ENCODE measurements at regions not wholly inside any gene's neighbourhood (a gene's known extent, or its start where the extent isn't known, plus 50 kb on each side); places are given as distances from the start of the nearest gene placed in this dataset.

GRCh38 chr17:52536489-52536888 is 378.0 kb upstream of the CA10 start:
- Mint-ChIP-seq H3K27me3 (ENCODE audit: low read depth) (no peaks in the 10 kb centered on the region), H3K27ac (no peak overlapping the region), H3K36me3 (no peaks in the 10 kb centered on the region), H3K9me3 (no peaks in the 10 kb centered on the region), H3K4me3 (no peak overlapping the region), H3K4me1 (no peaks in the 10 kb centered on the region)
- no peak for DNase-seq (ENCODE audit: low spot score in 2 of 2, unreplicated experiment in 2 of 2)
- TF ChIP-seq CTCF (IDR thresholded peaks at IDR 0.05; ENCODE audit: unreplicated experiment) = no peak

DNA sequence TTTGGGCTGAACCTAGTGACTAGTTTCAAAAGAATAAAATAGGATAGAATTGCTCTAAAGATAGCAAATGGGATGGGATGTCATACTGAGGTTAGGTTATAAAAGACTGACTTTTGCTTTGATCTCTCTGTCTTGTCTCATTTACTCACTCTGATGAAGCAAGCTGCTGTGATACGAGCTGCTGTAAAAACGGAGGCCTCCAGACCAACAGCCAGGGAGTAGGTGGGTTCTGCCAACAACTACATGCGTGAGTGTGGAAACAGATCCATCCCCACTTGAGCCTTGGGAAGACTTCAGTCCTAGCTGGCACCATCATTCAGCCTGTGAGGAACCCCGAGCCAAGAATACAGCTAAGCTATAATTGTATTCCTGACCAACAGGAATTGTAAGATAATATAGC is 373.9 kb upstream of the CA10 start:
- no peaks in the 10 kb centered on the region for H3K27me3 Mint-ChIP-seq (ENCODE audit: low read depth)
- no peaks in the 10 kb centered on the region for H3K36me3 Mint-ChIP-seq
- no peak for TF ChIP-seq CTCF (IDR thresholded peaks at IDR 0.05; ENCODE audit: unreplicated experiment)
- no peak overlapping the region for H3K4me3 Mint-ChIP-seq
- no peaks in the 10 kb centered on the region for H3K9me3 Mint-ChIP-seq
- H3K27ac Mint-ChIP-seq = no peak overlapping the region
- no peaks in the 10 kb centered on the region for H3K4me1 Mint-ChIP-seq
- no peak for DNase-seq (ENCODE audit: low spot score in 2 of 2, unreplicated experiment in 2 of 2)

DNA sequence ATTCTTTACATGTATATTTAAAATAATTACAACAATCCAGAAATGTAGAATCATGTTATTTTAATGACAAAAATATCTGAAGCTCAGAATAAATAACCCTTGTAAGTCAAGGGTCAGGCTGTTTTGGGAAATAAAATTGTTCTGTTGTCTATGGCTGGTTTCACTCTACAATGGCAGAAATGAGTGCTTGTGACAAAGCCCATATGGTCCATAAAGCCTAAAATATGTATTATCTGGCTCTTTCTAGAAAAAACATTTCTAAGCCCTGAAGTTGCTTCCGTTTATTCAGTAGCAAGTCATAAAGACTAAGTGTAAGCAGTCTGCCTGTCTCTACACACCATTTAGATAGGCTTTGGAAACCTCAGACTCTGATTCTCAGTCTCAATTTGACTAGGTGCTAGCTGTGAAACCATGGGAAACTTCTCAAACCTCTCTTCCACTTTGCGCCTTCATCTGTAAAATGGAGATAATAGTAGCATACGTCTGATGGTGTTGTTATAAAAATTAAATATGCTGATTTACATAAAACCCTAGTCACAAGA is 365.7 kb upstream of the CA10 start:
- Mint-ChIP-seq H3K27ac (no peak overlapping the region), H3K36me3 (no peaks in the 10 kb centered on the region)

GRCh38 chr17:52517176-52517575 is 358.7 kb upstream of the CA10 start:
- DNase-seq (ENCODE audit: low spot score in 2 of 2, unreplicated experiment in 2 of 2) = peak in 1 of 2 experiments; percentile 22
- TF ChIP-seq CTCF (IDR thresholded peaks at IDR 0.05; ENCODE audit: unreplicated experiment) = no peak
- Mint-ChIP-seq H3K4me1 (peaks cover 12% of the 10 kb centered on the region), H3K9me3 (peaks cover 3% of the 10 kb centered on the region), H3K36me3 (no peaks in the 10 kb centered on the region), H3K4me3 (no peak overlapping the region), H3K27ac (no peak overlapping the region), H3K27me3 (ENCODE audit: low read depth) (no peaks in the 10 kb centered on the region)

More for the DNA sequence above, 365.7 kb upstream of the CA10 start:
- peaks cover 14% of the 10 kb centered on the region for H3K9me3 Mint-ChIP-seq
- TF ChIP-seq CTCF (IDR thresholded peaks at IDR 0.05; ENCODE audit: unreplicated experiment) = no peak
- H3K4me3 Mint-ChIP-seq = no peak overlapping the region
- no peaks in the 10 kb centered on the region for H3K4me1 Mint-ChIP-seq
- no peak for DNase-seq (ENCODE audit: low spot score in 2 of 2, unreplicated experiment in 2 of 2)
- no peaks in the 10 kb centered on the region for H3K27me3 Mint-ChIP-seq (ENCODE audit: low read depth)

DNA sequence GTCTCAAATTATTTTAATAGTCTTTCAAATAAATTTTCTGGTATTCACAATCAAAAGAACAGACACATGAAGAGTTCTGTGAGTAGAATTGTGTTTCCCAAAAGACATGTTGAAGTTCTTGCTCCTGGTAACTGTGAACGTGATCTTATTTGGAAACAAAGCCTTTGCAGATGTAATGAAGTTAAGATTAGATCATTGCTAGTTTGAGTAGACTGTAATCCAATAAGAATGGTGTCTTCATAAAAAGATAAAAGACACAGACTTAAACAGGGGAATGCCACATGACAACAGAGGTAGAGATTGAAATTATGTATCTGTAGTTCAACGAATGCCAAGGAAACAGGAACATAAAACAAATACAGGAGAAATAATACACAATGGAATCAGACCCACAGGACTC is 357.4 kb upstream of the CA10 start:
- peaks cover 12% of the 10 kb centered on the region for H3K9me3 Mint-ChIP-seq
- no peak for TF ChIP-seq CTCF (IDR thresholded peaks at IDR 0.05; ENCODE audit: unreplicated experiment)
- H3K4me1 Mint-ChIP-seq = peaks cover 12% of the 10 kb centered on the region
- H3K27me3 Mint-ChIP-seq (ENCODE audit: low read depth) = no peaks in the 10 kb centered on the region
- DNase-seq (ENCODE audit: low spot score in 2 of 2, unreplicated experiment in 2 of 2) = no peak
- H3K36me3 Mint-ChIP-seq = no peaks in the 10 kb centered on the region
- H3K27ac Mint-ChIP-seq = no peak overlapping the region
- H3K4me3 Mint-ChIP-seq = no peak overlapping the region

GRCh38 chr17:52505601-52506000 is 347.1 kb upstream of the CA10 start:
- Mint-ChIP-seq H3K27me3 (ENCODE audit: low read depth) (no peaks in the 10 kb centered on the region), H3K27ac (no peak overlapping the region), H3K9me3 (peaks cover 6% of the 10 kb centered on the region), H3K36me3 (no peaks in the 10 kb centered on the region), H3K4me1 (peaks cover 7% of the 10 kb centered on the region), H3K4me3 (no peak overlapping the region)
- TF ChIP-seq CTCF (IDR thresholded peaks at IDR 0.05; ENCODE audit: unreplicated experiment) = no peak
- no peak for DNase-seq (ENCODE audit: low spot score in 2 of 2, unreplicated experiment in 2 of 2)

All from mesothelial cell of epicardium (in vitro differentiated cells).